SU-DHL-6 (cell line): ENCODE measurements at regions not wholly inside any gene's neighbourhood (a gene's known extent, or its start where the extent isn't known, plus 50 kb on each side); places are given as distances from the start of the nearest gene placed in this dataset.

Source experiments
- H2AFZ ChIP-seq: fragments of 200-600 bp; sonication (generic); 2 replicates; pipeline ENCODE4 v1.6.1; 2014; ENCODE audit warnings: low read depth, mild to moderate bottlenecking, moderate library complexity, mixed read lengths, antibody characterized with exemption, low read length; ENCODE audit not compliant: severe bottlenecking
- H3F3A ChIP-seq: fragments of 200-600 bp; shearing (Covaris generic); 2 replicates; pipeline ENCODE4 v1.6.0; 2016; ENCODE audit warnings: antibody characterized with exemption, mild to moderate bottlenecking; ENCODE audit not compliant: insufficient read depth
- H3K27ac ChIP-seq: fragments of 200-600 bp; sonication (generic); 2 replicates; pipeline ENCODE4 v1.5.1; 2016; ENCODE audit warnings: low read depth, mild to moderate bottlenecking, low read length, moderate library complexity, mixed read lengths
- H3K27me3 ChIP-seq: fragments of 200-600 bp; sonication (generic), shearing (Covaris generic); 2 replicates; pipeline ENCODE4 v1.6.0; 2014; ENCODE audit warnings: mild to moderate bottlenecking, low read length
- H3K36me3 ChIP-seq: fragments of 200-600 bp; sonication (generic); 2 replicates; pipeline ENCODE4 v1.6.1; 2014; ENCODE audit warnings: mild to moderate bottlenecking, low read length, mixed read lengths
- H3K4me2 ChIP-seq: fragments of 300-600, 200-600 bp; shearing (Covaris generic), sonication (generic); 2 replicates; pipeline ENCODE4 v1.6.0; 2014; ENCODE audit warnings: low read length, low read depth, mild to moderate bottlenecking; ENCODE audit not compliant: poor library complexity, severe bottlenecking
- H3K4me3 ChIP-seq: fragments of 200-600 bp; sonication (generic); 2 replicates; pipeline ENCODE4 v1.5.1; 2014; ENCODE audit warnings: antibody characterized with exemption, low read length, mild to moderate bottlenecking, mixed read lengths; ENCODE audit not compliant: insufficient read depth, poor library complexity, severe bottlenecking
- H3K79me2 ChIP-seq: fragments of 200-600 bp; sonication (generic); 2 replicates; pipeline ENCODE4 v1.6.1; 2014; ENCODE audit warnings: mild to moderate bottlenecking, low read length, moderate library complexity; ENCODE audit not compliant: insufficient read depth
- H3K9ac ChIP-seq: fragments of 200-600 bp; sonication (generic); 2 replicates; pipeline ENCODE4 v1.7.0; 2014; ENCODE audit warnings: mild to moderate bottlenecking, low read length
- H3K9me2 ChIP-seq: fragments of 200-600 bp; sonication (generic); replicated peaks from 2 replicates; pipeline ENCODE4 v1.6.1; 2014; ENCODE audit warnings: low read length; ENCODE audit not compliant: insufficient read depth
- H3K9me3 ChIP-seq: fragments of 200-600 bp; sonication (generic); 2 replicates; pipeline ENCODE4 v1.6.1; 2014; ENCODE audit warnings: low read length, mixed read lengths; ENCODE audit not compliant: insufficient read depth
- H4K20me1 ChIP-seq: fragments of 200-600 bp; sonication (generic); 2 replicates; pipeline ENCODE4 v1.6.1; 2014; ENCODE audit warnings: low read depth, mild to moderate bottlenecking, antibody characterized with exemption, low read length, moderate library complexity, mixed read lengths
- CTCF ChIP-seq: fragments of 200-600 bp; sonication (generic); IDR thresholded peaks from one replicate; pipeline ENCODE4 v1.5.1; 2017; ENCODE audit warnings: antibody characterized with exemption, mild to moderate bottlenecking, low read length, moderate library complexity; ENCODE audit not compliant: insufficient read depth, poor library complexity, severe bottlenecking
- EZH2phosphoT487 ChIP-seq: fragments of 200-600 bp; sonication (generic), shearing (Covaris generic); conservative IDR thresholded peaks from 2 replicates; pipeline ENCODE4 v1.6.1; 2018; ENCODE audit warnings: mild to moderate bottlenecking, antibody characterized with exemption, low read length, moderate library complexity, mixed read lengths

GRCh38 chr3:171977441-171977840 is 61.9 kb upstream of the FNDC3B start:
- Histone ChIP-seq H3K4me3 (no peak overlapping the region), H3K27me3 (no peaks in the 10 kb centered on the region), H3F3A (no peaks in the 10 kb centered on the region), H3K27ac (no peak overlapping the region), H3K9me3 (no peaks in the 10 kb centered on the region; the same call in 1 of the 2 replicates), H2AFZ (peak overlapping the region; percentile 95), H3K4me2 (no peak overlapping the region), H3K9me2 (no peaks in the 10 kb centered on the region), H3K79me2 (no peaks in the 10 kb centered on the region), H4K20me1 (no peaks in the 10 kb centered on the region), H3K9ac (no peak overlapping the region), H3K36me3 (no peaks in the 10 kb centered on the region)
- TF ChIP-seq CTCF, result no peak
- no peak for TF ChIP-seq EZH2phosphoT487

GRCh38 chr3:171977860-171978259 is 61.5 kb upstream of the FNDC3B start:
- Histone ChIP-seq H3K27ac (no peak overlapping the region), H3K36me3 (no peaks in the 10 kb centered on the region), H3K4me3 (no peak overlapping the region), H3K4me2 (no peak overlapping the region), H2AFZ (peak overlapping the region; percentile 95), H3F3A (no peaks in the 10 kb centered on the region), H4K20me1 (no peaks in the 10 kb centered on the region), H3K9me2 (no peaks in the 10 kb centered on the region), H3K9ac (no peak overlapping the region), H3K9me3 (no peaks in the 10 kb centered on the region; the same call in 1 of the 2 replicates), H3K27me3 (no peaks in the 10 kb centered on the region), H3K79me2 (no peaks in the 10 kb centered on the region)
- TF ChIP-seq EZH2phosphoT487, result no peak

- no peaks in the 10 kb centered on the region for H3K9me2 ChIP-seq
- H3K27ac ChIP-seq, result no peak overlapping the region
- TF ChIP-seq EZH2phosphoT487 (no peak), CTCF (no peak)
- no peak overlapping the region for H3K9ac ChIP-seq
- no peaks in the 10 kb centered on the region; the same call in 1 of the 2 replicates for H3K9me3 ChIP-seq
- no peak overlapping the region for H3K4me3 ChIP-seq
- no peak overlapping the region for H3K4me2 ChIP-seq
- H2AFZ ChIP-seq, result peak overlapping the region; percentile 95
- no peaks in the 10 kb centered on the region for H3F3A ChIP-seq
- no peaks in the 10 kb centered on the region for H4K20me1 ChIP-seq
- no peaks in the 10 kb centered on the region for H3K27me3 ChIP-seq
- no peaks in the 10 kb centered on the region for H3K79me2 ChIP-seq
- H3K36me3 ChIP-seq, result no peaks in the 10 kb centered on the region
Observed at GRCh38 chr3:171978390-171978789, 61.0 kb upstream of the FNDC3B start.

GRCh38 chr3:171979081-171979480 is 60.3 kb upstream of the FNDC3B start:
- no peak overlapping the region for H2AFZ ChIP-seq
- no peaks in the 10 kb centered on the region for H3F3A ChIP-seq
- H4K20me1 ChIP-seq, result no peaks in the 10 kb centered on the region
- TF ChIP-seq EZH2phosphoT487, result no peak
- no peak for TF ChIP-seq CTCF
- no peaks in the 10 kb centered on the region for H3K36me3 ChIP-seq
- H3K9me3 ChIP-seq, result no peaks in the 10 kb centered on the region; the same call in 1 of the 2 replicates
- no peak overlapping the region for H3K4me2 ChIP-seq
- H3K27me3 ChIP-seq, result no peaks in the 10 kb centered on the region
- H3K79me2 ChIP-seq, result no peaks in the 10 kb centered on the region
- H3K27ac ChIP-seq, result no peak overlapping the region
- H3K9ac ChIP-seq, result no peak overlapping the region
- no peaks in the 10 kb centered on the region for H3K9me2 ChIP-seq
- no peak overlapping the region for H3K4me3 ChIP-seq
